SU-DHL-6 (cell line): ENCODE measurements at regions not wholly inside any gene's neighbourhood (a gene's known extent, or its start where the extent isn't known, plus 50 kb on each side); places are given as distances from the start of the nearest gene placed in this dataset.

Experiments used
- H2AFZ ChIP-seq: fragments of 200-600 bp; sonication (generic); 2 replicates; pipeline ENCODE4 v1.6.1; 2014; ENCODE audit warnings: low read depth, mild to moderate bottlenecking, moderate library complexity, mixed read lengths, antibody characterized with exemption, low read length; ENCODE audit not compliant: severe bottlenecking
- H3F3A ChIP-seq: fragments of 200-600 bp; shearing (Covaris generic); 2 replicates; pipeline ENCODE4 v1.6.0; 2016; ENCODE audit warnings: antibody characterized with exemption, mild to moderate bottlenecking; ENCODE audit not compliant: insufficient read depth
- H3K27ac ChIP-seq: fragments of 200-600 bp; sonication (generic); 2 replicates; pipeline ENCODE4 v1.5.1; 2016; ENCODE audit warnings: low read depth, mild to moderate bottlenecking, low read length, moderate library complexity, mixed read lengths
- H3K27me3 ChIP-seq: fragments of 200-600 bp; sonication (generic), shearing (Covaris generic); 2 replicates; pipeline ENCODE4 v1.6.0; 2014; ENCODE audit warnings: mild to moderate bottlenecking, low read length
- H3K36me3 ChIP-seq: fragments of 200-600 bp; sonication (generic); 2 replicates; pipeline ENCODE4 v1.6.1; 2014; ENCODE audit warnings: mild to moderate bottlenecking, low read length, mixed read lengths
- H3K4me2 ChIP-seq: fragments of 300-600, 200-600 bp; shearing (Covaris generic), sonication (generic); 2 replicates; pipeline ENCODE4 v1.6.0; 2014; ENCODE audit warnings: low read length, low read depth, mild to moderate bottlenecking; ENCODE audit not compliant: poor library complexity, severe bottlenecking
- H3K4me3 ChIP-seq: fragments of 200-600 bp; sonication (generic); 2 replicates; pipeline ENCODE4 v1.5.1; 2014; ENCODE audit warnings: antibody characterized with exemption, low read length, mild to moderate bottlenecking, mixed read lengths; ENCODE audit not compliant: insufficient read depth, poor library complexity, severe bottlenecking
- H3K79me2 ChIP-seq: fragments of 200-600 bp; sonication (generic); 2 replicates; pipeline ENCODE4 v1.6.1; 2014; ENCODE audit warnings: mild to moderate bottlenecking, low read length, moderate library complexity; ENCODE audit not compliant: insufficient read depth
- H3K9ac ChIP-seq: fragments of 200-600 bp; sonication (generic); 2 replicates; pipeline ENCODE4 v1.7.0; 2014; ENCODE audit warnings: mild to moderate bottlenecking, low read length
- H3K9me2 ChIP-seq: fragments of 200-600 bp; sonication (generic); replicated peaks from 2 replicates; pipeline ENCODE4 v1.6.1; 2014; ENCODE audit warnings: low read length; ENCODE audit not compliant: insufficient read depth
- H3K9me3 ChIP-seq: fragments of 200-600 bp; sonication (generic); 2 replicates; pipeline ENCODE4 v1.6.1; 2014; ENCODE audit warnings: low read length, mixed read lengths; ENCODE audit not compliant: insufficient read depth
- H4K20me1 ChIP-seq: fragments of 200-600 bp; sonication (generic); 2 replicates; pipeline ENCODE4 v1.6.1; 2014; ENCODE audit warnings: low read depth, mild to moderate bottlenecking, antibody characterized with exemption, low read length, moderate library complexity, mixed read lengths
- CTCF ChIP-seq: fragments of 200-600 bp; sonication (generic); IDR thresholded peaks from one replicate; pipeline ENCODE4 v1.5.1; 2017; ENCODE audit warnings: antibody characterized with exemption, mild to moderate bottlenecking, low read length, moderate library complexity; ENCODE audit not compliant: insufficient read depth, poor library complexity, severe bottlenecking
- EZH2phosphoT487 ChIP-seq: fragments of 200-600 bp; sonication (generic), shearing (Covaris generic); conservative IDR thresholded peaks from 2 replicates; pipeline ENCODE4 v1.6.1; 2018; ENCODE audit warnings: mild to moderate bottlenecking, antibody characterized with exemption, low read length, moderate library complexity, mixed read lengths

GRCh38 chr1:229781453-229781852, 155.4 kb downstream of the URB2 start:
- Histone ChIP-seq H3K9ac (no peak overlapping the region), H3K36me3 (no peaks in the 10 kb centered on the region), H3K9me2 (no peaks in the 10 kb centered on the region), H3F3A (no peaks in the 10 kb centered on the region), H3K9me3 (no peaks in the 10 kb centered on the region), H3K4me3 (no peak overlapping the region), H3K27me3 (no peaks in the 10 kb centered on the region), H3K27ac (no peak overlapping the region), H4K20me1 (no peaks in the 10 kb centered on the region), H3K4me2 (no peak overlapping the region), H2AFZ (no peak overlapping the region), H3K79me2 (no peaks in the 10 kb centered on the region)
- TF ChIP-seq EZH2phosphoT487 (no peak), CTCF (no peak)

GRCh38 chr1:229782469-229782868, 156.4 kb downstream of the URB2 start:
- H3K9me3 ChIP-seq = no peaks in the 10 kb centered on the region
- H4K20me1 ChIP-seq = no peaks in the 10 kb centered on the region
- no peak overlapping the region for H2AFZ ChIP-seq
- H3F3A ChIP-seq = no peaks in the 10 kb centered on the region
- no peak overlapping the region for H3K9ac ChIP-seq
- no peaks in the 10 kb centered on the region for H3K79me2 ChIP-seq
- no peak overlapping the region for H3K4me2 ChIP-seq
- no peaks in the 10 kb centered on the region for H3K9me2 ChIP-seq
- no peak overlapping the region for H3K27ac ChIP-seq
- no peaks in the 10 kb centered on the region for H3K36me3 ChIP-seq
- TF ChIP-seq CTCF (no peak), EZH2phosphoT487 (no peak)
- H3K4me3 ChIP-seq = no peak overlapping the region
- no peaks in the 10 kb centered on the region for H3K27me3 ChIP-seq

GRCh38 chr1:229784834-229785233, 158.8 kb downstream of the URB2 start:
- no peak for TF ChIP-seq EZH2phosphoT487
- no peak for TF ChIP-seq CTCF

More at GRCh38 chr1:229784834-229785233, 158.8 kb downstream of the URB2 start:
- Histone ChIP-seq H3K79me2 (no peaks in the 10 kb centered on the region), H3K36me3 (no peaks in the 10 kb centered on the region), H4K20me1 (no peaks in the 10 kb centered on the region), H3K9me2 (no peaks in the 10 kb centered on the region), H3K4me3 (no peak overlapping the region), H3K4me2 (no peak overlapping the region), H3K9me3 (no peaks in the 10 kb centered on the region), H3K9ac (no peak overlapping the region), H2AFZ (no peak overlapping the region), H3K27ac (no peak overlapping the region), H3F3A (no peaks in the 10 kb centered on the region), H3K27me3 (no peaks in the 10 kb centered on the region)
